ENCODE measurements at regions not wholly inside any gene's neighbourhood (a gene's known extent, or its start where the extent isn't known, plus 50 kb on each side); places are given as distances from the start of the nearest gene placed in this dataset.
"Not testable (repeated sequence)": the region's sequence is repeated elsewhere in the genome, so short reads cannot be mapped to it uniquely, and the experiment has no call there.

DNA sequence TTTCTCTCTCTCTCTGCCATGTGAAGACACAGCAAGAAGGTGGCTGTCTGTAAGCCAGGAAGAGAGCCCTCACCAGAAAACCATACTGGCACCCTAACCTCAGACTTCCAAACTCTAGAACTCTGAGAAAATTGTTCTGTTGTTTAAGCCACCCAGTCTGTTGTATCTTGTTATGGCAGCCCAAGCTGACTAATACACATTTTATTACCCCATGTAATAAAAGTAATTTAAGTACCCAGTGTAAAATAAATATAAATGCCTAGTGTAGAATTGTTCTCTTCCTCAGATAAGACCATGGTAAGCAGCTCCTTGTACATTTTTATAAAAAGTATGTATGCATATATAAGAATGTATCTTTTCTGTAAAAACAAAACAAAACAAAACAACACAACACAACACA lies 119.7 kb downstream of the DTL start:
- no peak for DNase-seq

DNA sequence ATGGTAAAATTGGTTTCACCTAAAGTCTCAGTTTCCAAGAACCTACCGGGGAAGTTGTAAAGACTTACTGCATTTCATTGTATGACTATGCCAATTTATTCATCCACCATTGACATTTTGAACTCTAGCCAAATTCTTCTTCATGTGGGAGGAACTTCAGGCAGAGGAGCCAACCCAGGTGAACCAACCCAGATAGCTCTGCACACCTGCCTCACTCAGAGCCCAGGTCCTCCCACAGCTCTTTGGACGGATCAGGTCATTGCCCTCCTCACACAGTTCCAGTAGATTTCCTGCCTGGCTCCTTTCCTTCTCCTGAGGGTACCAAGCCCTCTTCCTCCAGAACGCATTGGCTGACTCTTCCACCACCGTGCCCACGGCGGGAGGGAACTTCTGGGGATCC lies 121.7 kb downstream of the DTL start:
- no peak for DNase-seq

GRCh38 chr1:212158912-212159796 lies 123.6 kb downstream of the DTL start:
- DNase-seq = no peak

DNA sequence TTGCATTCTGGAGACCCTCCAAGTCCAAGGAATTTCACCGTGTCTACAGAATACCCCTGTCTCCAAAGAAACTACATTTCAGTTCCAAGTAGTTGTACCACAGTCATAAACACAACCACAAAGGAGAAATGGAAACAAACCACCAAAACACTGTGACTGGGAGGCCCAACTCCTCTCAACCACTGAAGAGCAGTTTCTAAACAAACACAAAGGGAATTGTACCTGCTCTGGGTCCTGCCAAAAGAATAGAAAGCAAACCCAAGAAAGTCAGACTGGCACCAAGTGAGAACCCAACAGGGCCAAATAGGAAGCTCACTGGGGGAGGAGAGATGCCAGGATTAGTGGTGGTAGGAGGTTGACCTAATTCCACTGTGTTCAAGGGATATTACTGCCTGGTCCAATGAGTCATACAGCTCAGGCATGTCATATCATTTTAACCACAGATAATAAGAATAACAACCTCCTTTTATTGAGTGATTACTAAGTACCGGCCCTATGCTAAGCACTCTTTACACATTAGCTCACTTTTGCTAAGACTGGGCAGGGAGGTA lies 123.9 kb upstream of the PPP2R5A start:
- DNase-seq = no peak

GRCh38 chr1:212162635-212163034 lies 122.6 kb upstream of the PPP2R5A start:
- no peak for DNase-seq

GRCh38 chr1:212164095-212164872 lies 120.9 kb upstream of the PPP2R5A start:
- no peak for DNase-seq

DNA sequence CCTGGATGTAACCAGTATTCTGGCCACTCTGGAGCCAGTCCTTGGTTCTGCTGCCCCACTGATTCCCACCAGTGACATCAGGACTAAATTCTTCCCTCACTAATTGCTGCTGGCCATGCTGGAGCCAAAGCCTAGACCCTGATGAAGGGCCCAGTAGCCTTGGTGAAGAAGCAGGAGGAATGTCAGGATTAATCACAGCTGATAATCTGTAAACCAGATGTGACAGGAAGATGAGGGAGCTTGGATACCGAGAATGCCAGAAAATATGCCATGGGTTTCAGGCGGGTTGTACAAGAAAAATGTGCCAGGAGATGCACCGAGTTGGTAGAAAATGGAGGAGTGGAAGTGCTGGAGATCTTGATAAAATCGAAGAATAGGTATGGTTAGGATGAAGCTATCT lies 119.0 kb upstream of the PPP2R5A start:
- no peak for DNase-seq

DNA sequence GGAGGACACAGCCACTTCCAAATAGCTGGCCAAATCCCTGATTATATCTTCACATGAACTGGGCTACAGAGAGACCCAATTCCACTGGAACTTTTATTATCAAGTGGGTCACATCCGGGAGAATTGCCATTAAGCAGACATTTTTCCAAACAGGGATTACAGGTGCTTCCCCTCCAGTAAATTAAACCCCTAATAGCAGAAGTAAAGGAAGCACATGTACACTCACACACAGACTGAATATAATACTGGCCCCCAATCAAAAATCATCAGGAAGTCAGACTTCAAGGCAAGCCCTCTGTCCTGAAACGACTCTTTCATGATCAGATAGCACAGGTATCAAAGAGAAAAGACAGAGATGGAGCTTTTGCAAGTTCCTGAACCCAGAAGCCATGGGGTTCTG lies 118.6 kb upstream of the PPP2R5A start:
- no peak for DNase-seq

- DNase-seq = no peak
These were observed 118.1 kb upstream of the PPP2R5A start for GRCh38 chr1:212167098-212167497.

- DNase-seq = no peak
These were observed 111.6 kb upstream of the PPP2R5A start for GRCh38 chr1:212173567-212173966.

DNA sequence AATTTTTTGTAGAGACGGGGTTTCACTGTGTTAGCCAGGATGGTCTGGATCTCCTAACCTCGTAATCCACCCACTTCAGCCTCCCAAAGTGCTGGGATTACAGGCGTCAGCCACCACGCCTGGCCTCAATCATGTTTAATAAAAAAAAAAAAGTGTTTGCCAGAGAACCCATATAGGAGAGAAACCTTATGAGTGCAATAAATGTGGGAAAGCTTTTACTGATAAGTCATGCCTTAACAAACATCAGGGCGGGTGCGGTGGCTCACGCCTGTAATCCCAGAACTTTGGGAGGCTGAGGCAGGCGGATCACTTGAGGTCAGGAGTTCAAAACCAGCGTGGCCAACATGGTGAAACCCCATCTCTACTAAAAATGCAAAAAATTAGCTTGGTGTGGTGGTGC lies 110.9 kb upstream of the PPP2R5A start:
- DNase-seq = not testable (repeated sequence)

DNA sequence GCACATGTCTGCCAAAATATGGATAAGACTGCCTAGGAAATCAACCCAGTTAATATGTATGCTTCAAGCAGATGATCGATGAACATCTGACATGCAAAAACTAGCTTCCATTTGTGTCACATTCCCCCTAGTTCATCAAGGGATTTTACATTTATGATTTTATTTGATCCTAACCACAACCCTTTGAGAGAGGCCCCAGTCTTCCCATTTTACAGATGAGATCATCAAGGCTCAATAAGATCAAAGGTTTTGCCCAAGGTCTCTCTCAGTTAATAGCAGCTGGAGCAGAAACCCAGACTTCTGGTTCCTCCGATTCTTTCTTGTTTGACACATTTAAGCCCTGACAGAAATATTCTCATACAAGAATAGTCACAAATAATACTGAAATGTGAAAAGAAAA lies 107.7 kb upstream of the PPP2R5A start:
- no peak for DNase-seq

DNA sequence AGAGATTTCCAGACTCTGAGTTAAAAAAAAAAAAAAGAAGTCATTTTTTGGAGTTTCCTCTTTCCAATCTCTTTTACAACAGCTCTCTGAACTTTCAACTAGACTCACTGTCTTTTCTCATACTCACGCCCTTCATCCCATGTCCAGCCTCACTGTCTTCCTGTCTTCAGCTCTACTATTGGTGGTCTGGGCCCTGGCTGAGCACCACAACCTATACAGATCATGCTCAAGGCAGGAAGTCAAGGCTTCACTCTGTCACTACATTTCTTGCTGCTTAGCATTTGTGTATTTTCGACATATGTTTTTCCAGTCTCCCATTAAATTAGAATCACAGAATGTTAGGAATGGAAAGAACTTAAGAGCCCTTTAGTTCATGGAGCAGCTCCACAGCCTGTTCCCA lies 106.4 kb upstream of the PPP2R5A start:
- DNase-seq = no peak

- no peak for DNase-seq
These were observed 105.7 kb upstream of the PPP2R5A start for GRCh38 chr1:212179394-212180076.

- no peak for DNase-seq
These were observed 104.0 kb upstream of the PPP2R5A start for GRCh38 chr1:212181015-212181882.

- no peak for DNase-seq
These were observed 103.0 kb upstream of the PPP2R5A start for GRCh38 chr1:212182171-212182570.

DNA sequence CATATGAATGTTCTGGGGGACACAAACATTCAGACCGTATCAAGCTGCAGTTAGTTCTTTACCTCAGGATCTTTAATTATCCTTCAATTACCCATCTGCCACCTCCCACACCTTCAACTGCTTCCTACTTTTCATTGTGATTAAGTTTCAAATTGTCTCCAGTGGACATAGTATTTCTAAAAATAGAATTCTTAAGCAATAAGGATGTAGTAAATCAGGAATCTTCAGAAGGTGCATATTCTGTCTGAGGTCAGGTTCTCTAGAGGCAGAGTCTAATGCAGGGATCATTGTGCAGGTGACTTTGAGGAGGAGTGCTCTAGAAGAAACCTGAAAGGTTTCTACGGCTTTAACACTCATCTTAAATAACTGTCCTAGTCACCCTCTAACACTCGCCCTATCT lies 102.6 kb upstream of the PPP2R5A start:
- DNase-seq = no peak

DNA sequence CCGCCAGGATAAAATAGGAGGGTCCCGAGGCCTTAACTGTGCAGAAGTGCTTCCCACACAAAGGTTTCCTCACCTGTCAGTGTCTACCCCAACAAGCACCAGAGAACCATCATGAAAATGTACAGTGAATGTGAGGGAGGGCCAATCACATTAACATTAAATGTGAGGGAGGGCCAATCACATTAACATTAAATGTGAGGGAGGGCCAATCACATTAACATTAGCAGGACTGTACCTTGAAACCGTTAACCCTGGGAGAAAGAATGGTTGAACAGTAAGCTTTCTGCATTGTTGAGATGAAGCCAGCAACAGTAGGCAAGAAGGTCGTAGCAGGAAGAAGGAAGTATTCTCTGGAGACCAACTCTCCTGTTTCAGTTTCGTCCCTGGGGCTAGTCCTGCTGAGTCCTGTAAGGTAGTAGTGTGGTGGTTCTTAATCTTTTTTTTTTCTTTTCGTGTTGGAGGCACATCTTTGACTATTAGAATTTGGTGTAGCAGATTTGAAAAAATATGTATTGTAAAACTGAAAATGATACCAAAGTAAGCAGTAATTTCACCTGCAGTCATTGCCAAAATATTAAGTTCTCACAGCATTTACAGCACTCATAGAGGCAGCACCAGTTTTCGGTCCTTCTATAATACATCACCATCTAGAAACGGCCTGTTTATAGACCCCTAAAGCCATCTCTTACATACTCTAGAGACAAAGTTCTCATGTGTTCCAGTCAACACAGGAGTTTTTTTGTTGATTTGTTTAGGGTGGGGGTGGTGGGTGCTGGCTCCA lies 98.6 kb upstream of the PPP2R5A start:
- no peak for DNase-seq

DNA sequence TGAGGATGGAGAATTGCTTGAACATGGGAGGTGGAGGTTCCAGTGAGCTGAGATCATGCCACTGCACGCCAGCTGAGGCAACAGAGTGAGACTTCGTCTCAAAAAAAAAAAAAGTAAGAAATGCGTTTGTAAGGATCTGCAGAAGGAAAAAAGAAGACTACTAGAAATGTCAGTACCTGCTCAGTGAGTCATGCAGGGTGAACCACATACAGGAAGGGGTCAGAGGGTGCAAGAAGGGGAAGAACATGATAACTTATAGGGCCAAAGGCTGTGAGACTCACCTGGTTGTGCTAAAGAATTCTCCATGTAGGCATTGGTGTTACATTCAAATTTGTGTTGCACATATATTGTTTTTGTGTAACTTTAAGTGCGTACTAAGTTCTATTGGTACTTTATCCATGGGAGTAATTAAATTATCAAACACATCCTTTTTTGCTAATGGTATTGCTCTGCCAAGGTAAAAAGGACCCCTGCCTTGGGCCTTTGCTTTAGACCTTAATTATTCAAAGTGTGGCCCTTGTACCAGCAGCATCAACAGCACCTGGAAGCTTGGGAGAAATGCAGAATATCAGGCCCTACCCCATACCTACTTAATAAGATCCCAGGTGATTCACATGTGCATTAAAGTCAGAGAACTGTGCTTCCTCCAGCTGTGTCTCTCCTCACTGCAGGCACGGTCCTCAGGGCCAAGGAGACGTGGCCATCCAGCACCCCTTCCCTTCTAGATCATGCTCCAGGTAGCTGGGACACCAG lies 96.4 kb upstream of the PPP2R5A start:
- no peak for DNase-seq

DNA sequence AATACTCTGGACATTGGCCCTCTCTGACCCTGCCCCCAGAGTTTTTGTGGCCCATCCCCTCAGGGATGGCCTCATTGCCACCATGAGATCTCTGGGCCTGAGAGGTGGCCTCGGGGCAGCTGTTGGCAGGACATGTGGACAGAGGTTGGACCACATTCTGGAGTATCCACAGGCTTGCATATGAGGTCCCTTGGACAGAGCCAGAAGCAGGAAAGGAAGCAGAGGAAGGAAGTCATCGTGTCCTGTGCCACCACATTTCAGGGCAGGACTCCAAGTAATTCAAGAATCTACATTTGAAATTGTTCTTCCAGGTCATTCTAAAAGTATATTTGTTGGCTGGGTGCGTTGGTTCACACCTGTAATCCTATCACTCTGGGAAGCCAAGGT lies 95.9 kb upstream of the PPP2R5A start:
- DNase-seq = no peak

- no peak for DNase-seq
These were observed 95.0 kb upstream of the PPP2R5A start for GRCh38 chr1:212190169-212190568.

Data from activated T-cell treated with anti-CD3 and anti-CD28 coated beads for 4 hours (primary cell).